ENCODE measurements at regions not wholly inside any gene's neighbourhood (a gene's known extent, or its start where the extent isn't known, plus 50 kb on each side); places are given as distances from the start of the nearest gene placed in this dataset.

GRCh38 chr12:74847169-74847568, 309.5 kb downstream of the ATXN7L3B start:
- TF ChIP-seq CTCF (IDR thresholded peaks at IDR 0.05) (no peak), REST (IDR thresholded peaks at IDR 0.05; ENCODE audit: insufficient read depth in 1 of 2, low read depth in 2 of 2, low read length in 1 of 2) (no peak), TCF7L2 (IDR thresholded peaks at IDR 0.05; ENCODE audit: low read depth, low read length) (no peak)
